GM13977 (cell line): ENCODE measurements at regions not wholly inside any gene's neighbourhood (a gene's known extent, or its start where the extent isn't known, plus 50 kb on each side); places are given as distances from the start of the nearest gene placed in this dataset.

Experiments used
- DNase-seq: peaks from one replicate; pipeline ENCODE4 v3.0.0; 2012; ENCODE audit warnings: low spot score
- CTCF ChIP-seq: IDR thresholded peaks from 2 replicates; pipeline ENCODE4 v1.5.1; 2012; ENCODE audit warnings: mild to moderate bottlenecking, control low read depth; ENCODE audit not compliant: insufficient read depth; ENCODE audit errors: extremely low read depth, missing control alignments
- in situ Hi-C: fragments of 300-500 bp; cut with MboI; formaldehyde crosslinking; loops from one replicate; pipeline ENCODE4 v1.12.0; 2022; ENCODE audit warnings: low sequenced_read_pairs, low pct_unique_long_range_greater_than_20kb, mixed read lengths, inconsistent platforms; ENCODE audit not compliant: unreplicated experiment

- in situ Hi-C loops: no loop called here
- no peak for TF ChIP-seq CTCF
- no peak for DNase-seq
Measured at GRCh38 chr1:173117761-173118160, 67.0 kb upstream of the TNFSF18 start.

- in situ Hi-C loops: no loop called here
Measured at GRCh38 chr1:173117108-173117633, 66.4 kb upstream of the TNFSF18 start.

GRCh38 chr1:173114346-173114745 lies 63.6 kb upstream of the TNFSF18 start:
- TF ChIP-seq CTCF: no peak
- DNase-seq: no peak
- in situ Hi-C loops: no loop called here

More at GRCh38 chr1:173117108-173117633, 66.4 kb upstream of the TNFSF18 start:
- no peak for TF ChIP-seq CTCF
- DNase-seq: no peak

GRCh38 chr1:173113015-173113741 lies 62.4 kb upstream of the TNFSF18 start:
- DNase-seq: no peak
- no peak for TF ChIP-seq CTCF
- in situ Hi-C loops: no loop called here

GRCh38 chr1:173112129-173112528 lies 61.4 kb upstream of the TNFSF18 start:
- TF ChIP-seq CTCF: no peak
- peak; percentile 13 for DNase-seq
- in situ Hi-C loops: no loop called here

- in situ Hi-C loops: no loop called here
- TF ChIP-seq CTCF: no peak
- DNase-seq: no peak
Measured at GRCh38 chr1:173107696-173108095, 57.0 kb upstream of the TNFSF18 start.
